HFFc6 (cell line): ENCODE measurements at regions not wholly inside any gene's neighbourhood (a gene's known extent, or its start where the extent isn't known, plus 50 kb on each side); places are given as distances from the start of the nearest gene placed in this dataset.
A peak's percentile ranks its signal among the peaks of the same experiment; 100 is the strongest.

ENCODE experiments used
- DNase-seq: peaks from one replicate; pipeline ENCODE4 v3.0.0-alpha.2; 2018
- H3K27ac Mint-ChIP-seq: 2 replicates; pipeline ENCODE4 v1.8.0; 2020; ENCODE audit warnings: mild to moderate bottlenecking, mixed read lengths
- H3K27me3 Mint-ChIP-seq: 2 replicates; pipeline ENCODE4 v1.8.0; 2021; ENCODE audit warnings: mild to moderate bottlenecking, moderate library complexity, mixed read lengths; ENCODE audit not compliant: insufficient read depth
- H3K36me3 Mint-ChIP-seq: 2 replicates; pipeline ENCODE4 v1.8.0; 2021; ENCODE audit warnings: low read depth, mixed read lengths
- H3K4me1 Mint-ChIP-seq: 2 replicates; pipeline ENCODE4 v1.8.0; 2020; ENCODE audit warnings: low read depth, mixed read lengths
- H3K4me3 Mint-ChIP-seq: 2 replicates; pipeline ENCODE4 v1.8.0; 2020; ENCODE audit warnings: mild to moderate bottlenecking, moderate library complexity, mixed read lengths
- H3K9me3 Mint-ChIP-seq: 2 replicates; pipeline ENCODE4 v1.8.0; 2020; ENCODE audit warnings: mild to moderate bottlenecking, mixed read lengths
- CTCF ChIP-seq: fragments of 200-600 bp; sonication (generic); IDR thresholded peaks from 2 replicates; pipeline ENCODE4 v1.5.0; 2021; ENCODE audit warnings: antibody characterized with exemption, mild to moderate bottlenecking

GRCh38 chr4:188372829-188373228, 233.6 kb downstream of the TRIML1 start:
- Mint-ChIP-seq H3K4me1 (peaks cover 14% of the 10 kb centered on the region; the same call in 1 of the 2 replicates), H3K27ac (no peak overlapping the region; the same call in 1 of the 2 replicates), H3K36me3 (peaks cover 10% of the 10 kb centered on the region; the same call in 1 of the 2 replicates), H3K27me3 (no peaks in the 10 kb centered on the region), H3K4me3 (no peak overlapping the region; the same call in 1 of the 2 replicates), H3K9me3 (peaks cover 28% of the 10 kb centered on the region)
- no peak for DNase-seq
- no peak for TF ChIP-seq CTCF

- H3K36me3 Mint-ChIP-seq, result peaks cover 10% of the 10 kb centered on the region; the same call in 1 of the 2 replicates
- TF ChIP-seq CTCF, result no peak
- DNase-seq, result no peak
- H3K27ac Mint-ChIP-seq, result no peak overlapping the region
- no peak overlapping the region for H3K4me3 Mint-ChIP-seq
- H3K27me3 Mint-ChIP-seq, result no peaks in the 10 kb centered on the region
- peaks cover 40% of the 10 kb centered on the region for H3K9me3 Mint-ChIP-seq
- H3K4me1 Mint-ChIP-seq, result peaks cover 14% of the 10 kb centered on the region; the same call in 1 of the 2 replicates
Observed at GRCh38 chr4:188374871-188375270, 235.6 kb downstream of the TRIML1 start.

GRCh38 chr4:188377816-188378215, 238.6 kb downstream of the TRIML1 start:
- Mint-ChIP-seq H3K4me3 (no peak overlapping the region), H3K36me3 (peaks cover 10% of the 10 kb centered on the region; the same call in 1 of the 2 replicates), H3K27ac (no peak overlapping the region), H3K4me1 (peaks cover 5% of the 10 kb centered on the region; the same call in 1 of the 2 replicates), H3K9me3 (peaks cover 48% of the 10 kb centered on the region), H3K27me3 (no peaks in the 10 kb centered on the region)
- no peak for DNase-seq
- no peak for TF ChIP-seq CTCF

GRCh38 chr4:188383180-188383579, 243.9 kb downstream of the TRIML1 start:
- DNase-seq, result no peak
- Mint-ChIP-seq H3K27ac (no peak overlapping the region), H3K36me3 (peaks cover 4% of the 10 kb centered on the region; the same call in 1 of the 2 replicates), H3K9me3 (peaks cover 42% of the 10 kb centered on the region), H3K27me3 (no peaks in the 10 kb centered on the region), H3K4me3 (no peak overlapping the region), H3K4me1 (no peaks in the 10 kb centered on the region; the same call in 1 of the 2 replicates)
- no peak for TF ChIP-seq CTCF

GRCh38 chr4:188387179-188387791, 248.0 kb downstream of the TRIML1 start:
- no peak for DNase-seq
- H3K4me3 Mint-ChIP-seq, result peak overlapping the region; percentile 6; the same call in 1 of the 2 replicates
- no peaks in the 10 kb centered on the region; the same call in 1 of the 2 replicates for H3K27me3 Mint-ChIP-seq
- H3K4me1 Mint-ChIP-seq, result no peaks in the 10 kb centered on the region; the same call in 1 of the 2 replicates
- peaks cover 4% of the 10 kb centered on the region; the same call in 1 of the 2 replicates for H3K36me3 Mint-ChIP-seq
- H3K9me3 Mint-ChIP-seq, result peaks cover 40% of the 10 kb centered on the region
- no peak overlapping the region for H3K27ac Mint-ChIP-seq
- no peak for TF ChIP-seq CTCF
